ENCODE measurements at regions not wholly inside any gene's neighbourhood (a gene's known extent, or its start where the extent isn't known, plus 50 kb on each side); places are given as distances from the start of the nearest gene placed in this dataset.

DNA sequence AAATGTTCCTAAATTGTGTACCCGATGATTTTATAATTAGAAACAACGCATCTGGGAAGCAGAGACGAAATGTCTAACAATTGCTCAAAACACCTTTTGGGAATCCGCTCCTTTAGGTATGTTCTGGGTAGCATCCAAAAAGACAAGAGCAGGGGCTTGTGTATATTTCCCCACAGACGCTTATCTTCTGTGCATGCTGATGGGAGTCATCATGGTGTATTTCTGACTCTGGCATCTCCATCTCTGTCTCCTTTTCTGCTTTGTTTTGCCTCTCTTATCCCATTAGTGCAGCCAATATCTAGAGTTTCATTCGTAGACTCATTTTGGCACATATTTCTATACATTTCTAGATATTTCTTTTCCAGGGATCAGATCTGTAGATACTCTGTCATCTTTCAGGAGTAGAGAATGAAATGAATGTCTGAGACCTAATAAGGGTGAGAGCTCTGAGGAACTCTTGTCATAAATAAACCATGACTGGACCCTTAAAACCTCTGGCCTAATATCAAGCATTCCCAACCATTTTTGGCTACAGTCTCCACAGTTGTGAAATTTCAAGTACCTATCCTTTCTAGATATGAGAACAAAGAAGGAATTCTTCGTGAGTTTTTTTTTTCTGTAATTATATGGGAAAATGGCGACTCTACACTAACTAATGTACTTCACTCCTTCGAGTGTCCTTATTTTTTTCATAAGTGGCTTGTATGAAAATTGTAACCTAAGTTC is 508.2 kb downstream of the ACTL7B start:
- H3K4me2 ChIP-seq (ENCODE audit: low read length): no peak overlapping the region
- H4K20me1 ChIP-seq (ENCODE audit: insufficient read depth): no peaks in the 10 kb centered on the region
- ChIA-PET POLR2A (no interaction called here), RAD21 (ENCODE audit: low non-redundant PET in 1 of 2, low total read pairs in 2 of 2, uncharacterized antibody in 2 of 2, unreplicated experiment in 2 of 2) (no interaction called here), CTCF (no interaction called here)
- DNase-seq (ENCODE audit: low read depth, low spot score): no peak
- no peaks in the 10 kb centered on the region for H3K79me2 ChIP-seq (ENCODE audit: insufficient read depth, low read length)
- H2AFZ ChIP-seq (ENCODE audit: low read depth, low read length, poor library complexity, severe bottlenecking): no peak overlapping the region
- H3K4me1 ChIP-seq (ENCODE audit: control insufficient read depth in 1 of 2, insufficient read depth in 2 of 2, low read length in 2 of 2): no peaks in the 10 kb centered on the region
- H3K36me3 ChIP-seq (ENCODE audit: control insufficient read depth in 1 of 2, insufficient read depth in 2 of 2, low read length in 2 of 2): no peaks in the 10 kb centered on the region
- no TSS peak for BruUV-seq (replicated peaks)
- H3K4me3 ChIP-seq (replicated peaks in 1 of 2; ENCODE audit: low read depth in 1 of 2, low read length in 2 of 2): no peak overlapping the region
- TF ChIP-seq RAD21 (IDR thresholded peaks at IDR 0.05; ENCODE audit: low read depth) (no peak), FOSL1 (IDR thresholded peaks at IDR 0.05; ENCODE audit: low read depth) (no peak), SRF (IDR thresholded peaks at IDR 0.05; ENCODE audit: low read depth) (no peak), POLR2AphosphoS5 (IDR thresholded peaks at IDR 0.05; ENCODE audit: low read depth, low read length) (no peak), EGR1 (IDR thresholded peaks at IDR 0.05; ENCODE audit: low read depth) (no peak), ZFX (IDR thresholded peaks at IDR 0.05) (no peak), JUND (IDR thresholded peaks at IDR 0.05) (no peak), ZNF274 (IDR thresholded peaks at IDR 0.05; ENCODE audit: low read depth, low read length) (no peak), EZH2phosphoT487 (IDR thresholded peaks at IDR 0.05; ENCODE audit: borderline replicate concordance) (no peak), SIN3A (IDR thresholded peaks at IDR 0.05; ENCODE audit: low read depth) (no peak), SP1 (IDR thresholded peaks at IDR 0.05; ENCODE audit: low read depth) (no peak), EZH2 (IDR thresholded peaks at IDR 0.05) (no peak), CEBPB (IDR thresholded peaks at IDR 0.05; ENCODE audit: low read depth) (no peak), TCF7L2 (IDR thresholded peaks at IDR 0.05; ENCODE audit: borderline replicate concordance, extremely low read depth, insufficient read depth, insufficient read length) (no peak), POLR2A (IDR thresholded peaks at IDR 0.05; ENCODE audit: borderline replicate concordance, extremely low read depth, insufficient read depth, insufficient read length) (no peak), YY1 (IDR thresholded peaks at IDR 0.05; ENCODE audit: extremely low read depth, insufficient replicate concordance, low read depth, low read length) (no peak)
- TF ChIP-seq, protein P1, sequence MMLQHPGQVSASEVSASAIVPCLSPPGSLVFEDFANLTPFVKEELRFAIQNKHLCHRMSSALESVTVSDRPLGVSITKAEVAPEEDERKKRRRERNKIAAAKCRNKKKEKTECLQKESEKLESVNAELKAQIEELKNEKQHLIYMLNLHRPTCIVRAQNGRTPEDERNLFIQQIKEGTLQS (IDR thresholded peaks at IDR 0.05): no peak
- TF ChIP-seq, protein P2, sequence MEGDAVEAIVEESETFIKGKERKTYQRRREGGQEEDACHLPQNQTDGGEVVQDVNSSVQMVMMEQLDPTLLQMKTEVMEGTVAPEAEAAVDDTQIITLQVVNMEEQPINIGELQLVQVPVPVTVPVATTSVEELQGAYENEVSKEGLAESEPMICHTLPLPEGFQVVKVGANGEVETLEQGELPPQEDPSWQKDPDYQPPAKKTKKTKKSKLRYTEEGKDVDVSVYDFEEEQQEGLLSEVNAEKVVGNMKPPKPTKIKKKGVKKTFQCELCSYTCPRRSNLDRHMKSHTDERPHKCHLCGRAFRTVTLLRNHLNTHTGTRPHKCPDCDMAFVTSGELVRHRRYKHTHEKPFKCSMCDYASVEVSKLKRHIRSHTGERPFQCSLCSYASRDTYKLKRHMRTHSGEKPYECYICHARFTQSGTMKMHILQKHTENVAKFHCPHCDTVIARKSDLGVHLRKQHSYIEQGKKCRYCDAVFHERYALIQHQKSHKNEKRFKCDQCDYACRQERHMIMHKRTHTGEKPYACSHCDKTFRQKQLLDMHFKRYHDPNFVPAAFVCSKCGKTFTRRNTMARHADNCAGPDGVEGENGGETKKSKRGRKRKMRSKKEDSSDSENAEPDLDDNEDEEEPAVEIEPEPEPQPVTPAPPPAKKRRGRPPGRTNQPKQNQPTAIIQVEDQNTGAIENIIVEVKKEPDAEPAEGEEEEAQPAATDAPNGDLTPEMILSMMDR (IDR thresholded peaks at IDR 0.05 in 2 of 3, conservative IDR thresholded peaks at IDR 0.05 in 1 of 3; ENCODE audit: borderline replicate concordance in 1 of 3, insufficient read depth in 1 of 3, low read depth in 2 of 3, low read length in 2 of 3): no peak
- TF ChIP-seq, protein P3, sequence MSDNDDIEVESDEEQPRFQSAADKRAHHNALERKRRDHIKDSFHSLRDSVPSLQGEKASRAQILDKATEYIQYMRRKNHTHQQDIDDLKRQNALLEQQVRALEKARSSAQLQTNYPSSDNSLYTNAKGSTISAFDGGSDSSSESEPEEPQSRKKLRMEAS (IDR thresholded peaks at IDR 0.05): no peak
- TF ChIP-seq, protein P4, sequence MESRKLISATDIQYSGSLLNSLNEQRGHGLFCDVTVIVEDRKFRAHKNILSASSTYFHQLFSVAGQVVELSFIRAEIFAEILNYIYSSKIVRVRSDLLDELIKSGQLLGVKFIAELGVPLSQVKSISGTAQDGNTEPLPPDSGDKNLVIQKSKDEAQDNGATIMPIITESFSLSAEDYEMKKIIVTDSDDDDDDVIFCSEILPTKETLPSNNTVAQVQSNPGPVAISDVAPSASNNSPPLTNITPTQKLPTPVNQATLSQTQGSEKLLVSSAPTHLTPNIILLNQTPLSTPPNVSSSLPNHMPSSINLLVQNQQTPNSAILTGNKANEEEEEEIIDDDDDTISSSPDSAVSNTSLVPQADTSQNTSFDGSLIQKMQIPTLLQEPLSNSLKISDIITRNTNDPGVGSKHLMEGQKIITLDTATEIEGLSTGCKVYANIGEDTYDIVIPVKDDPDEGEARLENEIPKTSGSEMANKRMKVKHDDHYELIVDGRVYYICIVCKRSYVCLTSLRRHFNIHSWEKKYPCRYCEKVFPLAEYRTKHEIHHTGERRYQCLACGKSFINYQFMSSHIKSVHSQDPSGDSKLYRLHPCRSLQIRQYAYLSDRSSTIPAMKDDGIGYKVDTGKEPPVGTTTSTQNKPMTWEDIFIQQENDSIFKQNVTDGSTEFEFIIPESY (IDR thresholded peaks at IDR 0.05; ENCODE audit: extremely low read depth, insufficient replicate concordance, low read length): no peak
- H3K9ac ChIP-seq (ENCODE audit: low read length): no peak overlapping the region
- no peaks in the 10 kb centered on the region for H3K27me3 ChIP-seq (ENCODE audit: insufficient read depth, low read length)
- no peak for ATAC-seq
- H3K9me2 ChIP-seq (ENCODE audit: insufficient read depth): no peaks in the 10 kb centered on the region
- no peak overlapping the region for H3K27ac ChIP-seq (ENCODE audit: low read depth, low read length)
- H3K9me3 ChIP-seq (ENCODE audit: control insufficient read depth in 1 of 2, insufficient read depth in 1 of 2, low read depth in 1 of 2, low read length in 2 of 2): no peaks in the 10 kb centered on the region
- intact Hi-C loops (cut with micrococcal nuclease): no loop called here

Measured in HCT116 (cell line).